GM18909 (cell line): ENCODE measurements at regions not wholly inside any gene's neighbourhood (a gene's known extent, or its start where the extent isn't known, plus 50 kb on each side); places are given as distances from the start of the nearest gene placed in this dataset.

Source experiments
- ATAC-seq: cut with Tn5 transposase; IDR thresholded peaks from one replicate; pipeline ENCODE4 v1.9.1; 2021; ENCODE audit warnings: mild to moderate bottlenecking; ENCODE audit not compliant: unreplicated experiment, poor library complexity

DNA sequence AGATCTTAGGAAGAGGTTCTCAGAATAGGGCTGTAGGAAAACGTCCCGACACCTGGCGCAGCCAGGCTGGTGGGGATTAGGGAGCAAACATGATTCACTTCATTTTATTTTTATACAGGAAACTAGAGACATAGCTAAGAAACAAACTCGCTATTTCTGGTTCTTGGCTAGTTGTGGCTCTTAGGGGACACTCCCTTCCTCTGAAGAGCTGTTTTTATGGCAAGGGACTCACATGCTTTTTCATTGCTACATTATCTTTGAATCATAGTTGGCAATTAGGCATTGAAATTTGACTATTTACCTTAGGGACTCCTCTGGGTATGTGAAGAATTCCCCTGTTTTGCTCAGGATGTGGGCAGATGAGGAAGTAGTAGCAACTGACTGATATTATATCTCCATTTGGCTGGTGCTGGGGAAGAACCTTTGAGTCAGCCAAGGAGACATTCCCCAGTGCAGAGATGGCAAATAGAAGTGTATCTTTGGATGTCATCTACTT is 174.5 kb downstream of the SMIM20 start:
- ATAC-seq: peak; percentile 78

DNA sequence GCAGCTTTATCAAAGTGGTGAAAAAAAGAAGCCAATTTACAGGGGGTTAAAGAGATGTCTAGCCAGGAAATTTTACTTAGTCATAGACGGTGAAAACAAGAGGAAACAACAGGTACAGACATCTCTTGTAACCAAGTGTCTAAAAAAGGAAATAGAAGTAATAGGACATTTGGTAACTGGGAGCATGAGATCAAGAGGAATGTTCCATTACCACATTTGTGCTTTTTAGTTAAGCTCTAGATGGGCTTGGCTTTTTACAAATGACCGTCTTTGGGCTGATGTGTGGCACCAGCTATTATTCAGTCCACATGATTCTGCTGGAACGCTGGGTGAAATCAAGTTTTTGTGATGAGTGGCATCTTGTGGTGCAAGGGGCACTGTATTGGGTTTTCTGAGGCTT is 179.5 kb downstream of the SMIM20 start:
- ATAC-seq: no peak

DNA sequence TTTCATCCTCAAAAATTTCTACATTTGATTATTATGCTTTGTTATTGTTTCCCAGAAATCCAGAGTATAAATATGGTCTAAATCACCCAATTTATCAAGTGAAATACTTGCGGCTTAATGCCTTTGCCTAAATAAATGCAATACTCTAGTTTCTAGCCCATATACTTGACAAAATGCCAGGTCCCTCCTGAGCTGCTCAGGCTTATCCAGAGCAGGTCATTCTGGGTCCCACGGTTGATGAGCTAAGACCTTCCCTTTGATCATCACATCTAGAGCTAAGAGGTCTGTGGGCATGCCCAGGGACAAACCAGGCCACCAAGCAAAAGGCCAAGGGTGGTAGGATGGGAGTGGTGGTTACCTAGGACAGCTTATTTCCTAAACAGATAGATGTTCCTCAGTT is 180.1 kb downstream of the SMIM20 start:
- ATAC-seq: no peak

DNA sequence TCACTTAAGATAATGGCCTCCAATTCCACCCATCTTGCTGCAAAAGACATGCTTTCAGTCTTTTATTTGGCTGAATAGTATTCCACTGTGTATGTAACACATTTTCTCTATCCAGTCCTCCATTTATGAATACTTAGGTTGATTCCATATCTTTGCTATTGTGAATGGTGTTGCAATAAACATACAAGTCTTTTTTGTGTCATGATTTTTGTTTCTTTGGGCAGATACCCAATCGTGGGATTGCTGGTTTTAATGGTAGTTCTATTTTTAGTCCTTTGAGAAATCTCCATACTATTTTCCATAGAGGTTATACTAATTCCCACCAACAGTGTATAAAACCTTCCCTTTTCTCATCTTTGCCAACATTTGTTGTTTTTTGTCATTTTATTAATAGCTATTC is 180.9 kb downstream of the SMIM20 start:
- ATAC-seq: no peak

DNA sequence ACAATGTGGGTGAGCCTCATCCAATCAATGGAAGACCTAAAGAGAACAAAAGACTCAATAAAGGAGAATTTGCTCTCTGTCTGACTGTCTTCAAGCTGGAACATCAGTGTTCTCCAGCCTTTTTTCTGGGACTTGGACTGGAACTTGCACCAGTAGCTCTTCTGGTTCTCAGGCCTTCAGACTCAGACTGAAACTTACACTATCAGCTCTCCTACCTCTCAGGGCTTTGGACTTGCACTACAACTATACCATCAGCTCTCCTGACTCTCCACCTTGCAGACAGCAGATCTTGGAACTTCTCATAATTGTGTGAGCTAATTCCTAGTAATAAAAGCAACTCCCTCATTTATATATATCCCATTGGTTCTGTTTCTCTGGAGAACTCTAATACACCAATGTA is 185.9 kb downstream of the SMIM20 start:
- no peak for ATAC-seq

DNA sequence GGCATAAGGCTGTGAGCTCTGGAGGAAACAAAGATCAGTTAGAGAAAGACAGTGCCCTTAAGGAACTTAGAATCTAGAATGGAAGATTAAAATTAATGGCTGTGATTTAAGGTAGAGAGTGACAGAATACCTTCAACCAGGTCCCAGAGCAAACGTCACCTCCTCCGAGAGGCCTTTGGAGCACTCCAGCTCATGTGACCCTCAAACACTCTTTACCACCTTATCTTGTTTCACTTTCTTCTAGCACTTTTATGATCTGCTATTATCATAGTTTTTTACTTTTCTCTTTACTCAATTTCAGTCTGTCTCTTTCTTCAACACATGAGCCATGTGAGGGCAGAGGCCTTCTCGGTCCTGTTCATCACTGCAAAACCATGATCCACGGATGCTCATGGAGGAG is 187.0 kb downstream of the SMIM20 start:
- ATAC-seq: no peak

DNA sequence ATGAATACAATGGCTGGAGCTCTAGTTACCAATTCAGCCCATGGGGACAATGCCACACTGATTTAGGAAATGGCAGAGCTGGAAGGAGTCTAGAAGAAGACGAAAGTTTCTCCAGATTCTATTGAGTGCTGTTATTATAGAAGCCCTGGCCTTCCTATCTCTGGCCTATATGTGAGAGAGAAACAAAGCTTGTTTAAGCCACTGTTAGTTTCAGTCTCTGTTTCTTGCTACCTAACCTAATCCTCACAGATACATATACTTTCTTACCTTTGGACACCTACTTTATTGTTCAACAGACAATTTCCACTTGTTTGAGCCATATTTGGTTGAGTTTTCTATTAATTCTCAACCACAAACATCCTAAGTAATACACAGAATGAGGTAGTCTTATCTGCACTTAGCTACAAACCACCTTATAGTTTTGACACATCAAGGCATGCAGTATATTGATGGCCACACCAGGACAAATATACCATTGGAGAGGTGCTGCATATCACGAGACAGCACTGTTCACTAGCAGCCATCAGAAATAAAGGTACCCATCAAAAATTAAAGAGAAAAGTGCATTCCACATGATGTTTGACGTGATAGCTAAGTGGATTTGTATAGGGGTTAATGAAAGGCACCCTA is 190.2 kb downstream of the SMIM20 start:
- ATAC-seq: peak; percentile 86

DNA sequence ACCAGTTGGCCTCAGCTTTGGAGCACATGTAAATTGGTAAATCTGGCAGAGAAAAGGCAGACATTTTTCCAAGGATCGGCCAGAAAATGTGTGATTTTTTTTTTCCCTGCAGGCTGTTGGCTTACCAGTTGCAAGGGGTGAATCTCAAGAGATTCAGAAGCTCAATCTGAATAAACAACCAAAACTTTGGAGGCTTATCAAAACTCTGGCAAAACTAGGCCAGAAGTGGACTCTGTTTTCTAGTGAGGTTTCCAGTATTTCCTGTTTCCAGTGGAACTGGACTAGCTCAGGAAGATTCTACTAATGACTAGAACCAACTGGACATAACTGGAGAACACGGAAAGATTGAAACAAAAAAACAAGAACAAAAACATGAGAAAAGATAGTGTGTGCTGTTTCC is 191.3 kb downstream of the SMIM20 start:
- no peak for ATAC-seq

DNA sequence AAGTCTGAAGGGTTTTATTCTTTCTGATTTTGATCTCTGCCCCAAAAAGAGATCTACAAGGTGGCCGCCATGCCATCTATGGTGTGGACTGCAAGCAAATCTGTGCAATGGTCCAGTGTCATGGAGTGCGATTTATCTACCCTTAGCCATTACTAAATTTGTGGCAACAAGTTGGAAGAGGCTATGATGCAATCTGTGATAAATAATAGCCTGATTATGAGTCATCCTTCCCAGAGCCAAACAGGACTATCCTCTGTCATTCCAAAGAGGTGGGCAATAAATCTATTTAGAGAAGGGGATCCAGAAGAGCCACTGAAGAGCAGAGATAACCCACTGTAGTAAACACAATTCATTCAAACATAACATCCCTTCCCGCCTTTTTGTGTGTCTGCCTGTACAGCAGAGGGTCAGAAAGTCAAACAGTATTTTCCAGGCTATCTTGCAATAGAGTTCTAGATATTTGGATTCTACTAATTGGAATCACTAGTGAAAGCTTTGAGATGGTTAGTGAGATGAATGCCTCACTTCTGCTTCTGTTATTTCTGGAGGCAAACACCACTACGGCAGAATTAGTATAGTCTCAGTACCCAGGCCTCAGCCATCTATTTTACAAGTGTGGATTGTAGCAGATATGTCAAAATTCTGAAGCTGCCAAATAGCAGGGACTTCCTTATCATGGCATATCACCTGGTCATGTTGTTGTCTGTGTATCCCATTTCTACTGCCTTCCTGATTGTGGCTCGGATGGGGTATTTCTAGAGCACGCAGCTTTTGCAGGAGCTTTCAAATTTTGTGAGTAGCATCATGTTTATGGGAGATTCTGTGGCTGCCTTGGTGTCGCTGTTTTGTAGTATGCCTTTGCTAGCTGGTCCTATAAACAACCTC is 192.0 kb downstream of the SMIM20 start:
- no peak for ATAC-seq

DNA sequence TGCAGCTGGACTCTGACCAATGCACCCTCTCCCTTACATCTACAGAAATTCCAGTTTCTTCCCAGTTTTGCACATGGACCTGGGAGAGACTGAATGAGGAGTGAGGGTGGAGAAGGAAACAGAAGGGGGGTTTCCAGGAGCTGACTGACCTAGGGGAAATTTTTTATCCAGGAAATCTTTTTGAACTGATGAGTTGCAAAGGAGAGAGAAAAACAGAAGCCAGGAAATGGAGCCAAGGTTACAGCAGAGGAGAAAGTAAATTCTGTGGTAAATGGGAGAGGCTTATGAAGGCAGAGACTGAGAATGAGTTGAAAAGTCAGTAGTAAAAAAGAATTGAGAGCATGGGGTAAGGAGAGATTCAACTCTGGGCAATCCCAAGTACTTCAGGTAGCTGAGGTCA is 192.8 kb downstream of the SMIM20 start:
- ATAC-seq: no peak

DNA sequence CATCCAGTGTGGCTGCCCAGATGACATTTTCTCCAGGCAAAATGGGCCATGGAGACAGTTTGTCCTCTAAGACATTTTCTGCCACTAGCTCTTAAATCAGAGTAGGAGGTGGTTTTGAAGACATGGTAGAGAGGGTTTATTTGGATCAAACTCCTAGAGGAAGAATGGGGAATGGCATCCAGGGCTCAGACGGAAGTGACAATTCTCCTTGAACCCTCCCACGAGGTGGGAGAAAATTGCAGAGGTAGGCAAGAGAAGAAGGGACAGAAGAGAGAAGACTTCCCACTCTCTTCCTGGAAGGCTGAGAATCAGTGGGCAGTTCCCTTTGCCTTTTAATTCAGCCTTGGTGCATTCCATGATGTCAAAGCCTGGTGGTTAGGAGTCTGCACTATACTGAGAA is 194.0 kb downstream of the SMIM20 start:
- ATAC-seq: no peak

DNA sequence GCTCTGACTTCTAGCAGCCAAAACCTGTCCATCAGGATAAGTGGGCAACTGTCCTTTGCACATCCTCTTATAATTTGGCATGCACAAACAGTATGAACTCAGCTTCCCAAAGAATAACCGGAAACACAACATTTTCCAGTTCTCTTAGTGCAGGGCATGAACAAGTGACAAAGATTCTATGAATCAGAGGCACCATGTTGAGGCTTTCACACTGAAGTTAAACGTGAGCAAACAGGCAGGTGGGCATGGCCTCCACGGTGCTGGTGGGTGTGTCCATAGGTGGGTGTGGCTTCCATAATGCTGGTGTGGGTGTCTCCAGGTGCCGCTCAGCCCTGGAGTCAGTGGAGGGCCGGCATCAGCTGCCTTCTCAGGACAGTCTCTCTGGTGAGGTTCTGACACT is 196.5 kb downstream of the SMIM20 start:
- no peak for ATAC-seq

DNA sequence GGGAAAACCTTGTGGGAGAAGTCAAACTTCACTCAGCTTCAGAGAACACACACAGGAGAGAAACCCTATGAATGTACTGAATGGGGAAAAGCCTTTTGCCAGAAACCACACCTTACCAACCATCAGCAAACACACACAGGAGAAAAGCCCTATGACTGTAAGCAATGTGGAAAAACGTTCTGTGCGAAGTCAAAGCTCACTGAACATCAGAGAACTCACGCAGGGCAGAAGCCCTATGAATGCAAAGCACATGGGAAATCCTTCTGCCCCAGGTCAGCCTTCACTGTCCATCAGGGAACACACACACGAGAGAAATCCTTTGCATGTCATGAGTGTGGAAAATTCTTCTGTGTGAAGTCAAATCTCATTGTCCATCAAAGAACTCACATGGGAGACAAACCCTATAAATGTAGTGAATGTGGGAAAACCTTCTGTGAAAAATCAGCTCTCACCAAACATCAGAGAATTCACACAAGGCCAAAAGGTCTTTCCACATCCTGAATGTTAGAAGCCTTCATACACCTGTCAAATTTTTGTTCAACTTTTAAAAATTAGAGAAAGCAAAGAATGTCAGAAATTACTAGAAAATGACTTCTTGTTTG is 199.4 kb downstream of the SMIM20 start:
- no peak for ATAC-seq

DNA sequence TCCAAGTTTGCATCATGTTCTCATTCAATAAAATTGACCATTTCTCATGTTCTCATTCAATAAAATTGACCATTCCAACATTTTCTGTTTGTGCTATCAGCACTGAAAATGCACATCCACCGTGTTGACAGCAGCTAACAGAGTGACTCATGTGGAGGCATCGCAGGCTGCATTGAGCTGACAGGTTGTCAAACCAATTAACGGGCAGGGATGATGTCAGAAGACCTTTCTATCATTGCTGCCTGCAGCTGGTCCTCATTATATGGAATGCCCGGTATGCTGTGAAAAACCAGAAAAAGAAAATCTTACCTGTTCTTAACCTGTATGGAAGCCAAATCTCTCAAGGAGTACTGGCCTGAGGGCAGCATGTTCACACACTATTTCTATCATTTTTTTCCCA is 202.0 kb downstream of the SMIM20 start:
- no peak for ATAC-seq

DNA sequence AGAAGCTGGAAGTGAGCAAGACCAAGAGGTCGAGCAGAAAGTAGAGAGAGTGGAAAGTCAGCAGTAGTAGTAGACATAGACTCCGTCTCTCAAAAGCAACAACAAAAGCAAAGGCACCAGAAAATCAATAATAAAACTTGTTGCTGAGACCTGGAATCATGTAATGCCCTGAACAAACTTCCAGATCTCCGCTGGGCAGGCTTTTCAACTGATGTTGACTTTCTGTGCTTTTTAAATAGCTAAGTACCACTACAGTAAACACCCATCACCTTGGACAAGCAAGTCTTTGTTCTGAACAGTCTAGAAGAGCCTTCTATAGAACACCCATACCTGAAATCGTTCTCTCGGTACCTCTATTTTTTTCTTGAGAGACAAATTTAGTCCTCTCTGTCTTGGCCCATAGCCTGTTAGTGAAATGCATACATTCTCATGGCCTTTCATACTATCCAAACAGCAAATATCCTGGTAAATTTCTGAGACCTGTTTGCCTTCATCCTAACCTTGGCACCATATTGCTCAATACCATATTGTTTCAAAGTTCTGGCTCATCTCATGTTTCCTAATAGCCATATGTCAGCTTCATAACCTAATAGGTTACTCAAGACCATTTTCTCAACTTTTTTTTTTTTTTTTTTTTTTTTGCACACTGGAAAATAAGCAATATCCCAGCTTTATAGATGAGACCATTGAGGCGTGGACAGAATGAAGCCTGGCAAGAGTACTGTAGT is 200.6 kb upstream of the RBPJ start:
- no peak for ATAC-seq

DNA sequence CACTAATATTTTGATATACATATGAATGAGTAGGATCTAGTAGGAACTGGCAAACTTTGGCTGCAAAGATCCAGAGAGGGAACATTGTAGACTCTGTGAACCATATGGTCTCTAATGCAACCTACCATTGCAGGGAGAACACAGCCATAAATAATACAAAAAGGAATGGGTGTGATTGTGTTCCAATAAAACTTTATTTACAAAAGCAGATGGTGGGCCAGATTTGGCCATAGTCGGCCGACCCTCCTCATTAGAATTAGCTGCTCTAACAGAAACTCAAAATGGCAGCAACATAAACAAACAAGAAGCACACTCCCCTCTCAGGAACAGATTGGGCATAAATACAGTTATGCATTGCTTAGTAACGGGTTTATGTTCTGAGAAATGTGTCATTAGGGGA is 198.1 kb upstream of the RBPJ start:
- ATAC-seq: no peak

DNA sequence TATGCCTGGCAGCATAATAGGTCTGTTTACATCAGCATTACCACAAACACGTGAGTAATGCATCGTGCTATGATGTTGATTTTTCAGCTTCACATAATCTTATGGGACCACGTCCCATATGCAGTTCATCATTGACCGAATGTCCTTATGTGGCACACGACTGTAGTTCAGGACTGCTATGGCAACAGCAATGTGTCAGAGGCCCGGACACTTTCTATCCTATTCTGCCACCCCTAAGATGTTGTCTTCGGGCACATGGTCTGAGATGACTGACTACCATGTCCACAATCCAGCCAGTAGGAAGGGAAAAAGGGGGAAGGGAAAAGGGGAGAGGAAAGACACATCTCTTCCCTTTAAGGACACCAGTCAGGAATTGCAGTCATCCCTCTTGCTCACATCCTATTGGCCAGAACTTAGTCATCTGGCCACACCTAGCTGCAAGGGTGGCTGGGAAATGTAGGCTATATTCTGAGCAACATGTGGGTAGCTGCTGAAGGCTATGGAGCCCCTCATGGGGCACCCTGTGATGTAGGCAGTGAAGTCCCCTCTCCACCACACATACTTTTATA is 196.0 kb upstream of the RBPJ start:
- ATAC-seq: no peak

DNA sequence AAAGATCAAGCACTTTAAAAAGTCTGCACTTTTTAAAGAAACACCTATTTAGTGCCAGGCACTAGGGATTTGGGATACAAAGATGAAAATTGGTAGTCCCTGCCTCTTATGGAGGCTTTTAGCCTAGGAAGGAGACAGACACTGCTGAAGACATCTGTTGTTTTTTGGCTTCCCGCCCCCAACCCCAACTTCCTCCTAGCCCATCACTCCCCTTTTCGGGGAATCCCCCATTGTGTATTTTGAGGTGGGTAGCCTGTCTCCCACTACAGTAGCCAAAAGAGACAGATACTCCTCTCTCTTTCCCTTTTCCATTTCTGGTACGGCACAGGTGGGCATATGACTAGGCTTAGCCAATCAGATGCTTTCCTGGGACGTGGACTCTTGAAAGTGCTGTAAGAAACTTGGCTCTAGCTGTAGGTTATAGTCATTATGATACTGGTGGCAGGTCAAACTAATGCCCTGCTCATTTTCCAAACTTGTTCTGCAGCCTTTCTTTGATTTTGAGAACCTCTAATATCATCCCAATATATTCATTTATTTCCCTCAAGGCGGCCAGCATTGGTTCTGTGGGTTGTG is 194.6 kb upstream of the RBPJ start:
- peak; percentile 46 for ATAC-seq

DNA sequence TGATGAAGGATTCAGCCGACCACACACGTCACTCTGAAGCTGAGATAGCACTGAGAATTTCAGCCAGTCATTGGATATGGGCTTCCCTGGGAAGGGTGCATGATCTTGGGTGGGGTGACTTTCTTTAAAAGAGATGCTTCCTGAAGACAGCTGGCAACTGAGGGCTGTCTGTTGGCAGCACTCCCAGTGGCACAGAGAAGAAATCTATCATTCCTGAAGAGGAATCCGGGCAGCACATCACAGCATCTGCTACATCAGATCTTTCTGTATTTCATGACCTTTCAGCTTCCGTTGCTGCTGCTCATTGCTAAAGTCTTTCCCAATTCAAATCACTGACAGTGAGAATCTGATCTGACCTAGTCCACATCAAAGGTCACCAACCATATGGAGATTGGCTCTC is 193.8 kb upstream of the RBPJ start:
- ATAC-seq: no peak

DNA sequence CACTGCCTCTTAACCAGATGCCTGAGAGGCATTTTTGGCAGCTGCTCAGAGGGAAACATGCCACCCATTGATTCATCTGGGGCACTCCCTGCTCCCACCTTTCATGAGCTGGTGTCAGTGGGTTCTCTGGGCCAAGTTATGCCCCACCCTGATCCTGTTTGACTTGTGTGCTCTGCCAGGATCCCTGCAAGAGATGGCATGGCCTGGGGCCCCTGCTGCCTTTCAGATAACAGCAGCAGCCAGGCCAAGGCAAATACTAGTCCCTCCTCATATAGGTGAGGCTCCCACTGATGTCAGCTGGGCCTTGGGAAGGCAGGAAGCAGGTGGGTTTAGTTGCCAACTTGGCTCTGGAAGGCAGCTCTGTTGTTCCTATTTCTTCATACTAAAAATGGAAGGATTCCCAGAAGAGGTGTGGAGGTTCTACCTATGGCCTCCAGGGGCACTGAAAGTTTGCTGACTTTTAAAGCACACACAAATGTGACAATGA is 192.9 kb upstream of the RBPJ start:
- ATAC-seq: no peak
